Left ventricle myocardium superior (tissue), 1 donor: ENCODE measurements at regions not wholly inside any gene's neighbourhood (a gene's known extent, or its start where the extent isn't known, plus 50 kb on each side); places are given as distances from the start of the nearest gene placed in this dataset.

Experiments
- ATAC-seq: fragments of 200-7000 bp; cut with Tn5 transposase; one replicate; pipeline ENCODE4 v1.9.1; 2020; ENCODE audit warnings: mild to moderate bottlenecking, moderate library complexity
- DNase-seq: peaks from one replicate; pipeline ENCODE4 v3.0.0-alpha.2; 2020
- intact Hi-C: fragments of 100-400 bp; cut with micrococcal nuclease; formaldehyde crosslinking; loops from one replicate; pipeline ENCODE4 v1.11.0; 2022
- donor health status: DM: no; HTN: yes; CAD: no; lungs with severe emphysema.

DNA sequence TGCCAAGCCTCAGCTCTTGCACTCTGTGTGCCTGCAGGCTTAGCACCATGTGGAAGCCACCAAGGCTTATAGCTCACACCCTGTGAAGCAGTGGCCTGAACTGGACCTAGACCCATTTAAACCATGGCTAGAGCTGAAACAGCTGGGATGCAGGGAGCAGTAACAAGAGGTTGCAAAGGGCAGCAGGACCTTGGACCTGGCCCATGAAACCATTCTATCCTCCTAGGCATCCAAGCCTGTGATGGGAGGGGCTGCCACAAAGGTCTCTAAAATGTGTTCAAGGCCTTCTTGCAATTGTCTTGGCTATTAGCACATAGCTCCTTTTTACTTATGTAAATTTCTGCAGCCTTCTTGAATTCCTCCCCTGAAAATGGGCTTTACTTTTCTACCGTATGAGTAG, 57.9 kb upstream of the NPAP1 start:
- intact Hi-C loops = no loop called here
- ATAC-seq (no peak), DNase-seq (no peak)

DNA sequence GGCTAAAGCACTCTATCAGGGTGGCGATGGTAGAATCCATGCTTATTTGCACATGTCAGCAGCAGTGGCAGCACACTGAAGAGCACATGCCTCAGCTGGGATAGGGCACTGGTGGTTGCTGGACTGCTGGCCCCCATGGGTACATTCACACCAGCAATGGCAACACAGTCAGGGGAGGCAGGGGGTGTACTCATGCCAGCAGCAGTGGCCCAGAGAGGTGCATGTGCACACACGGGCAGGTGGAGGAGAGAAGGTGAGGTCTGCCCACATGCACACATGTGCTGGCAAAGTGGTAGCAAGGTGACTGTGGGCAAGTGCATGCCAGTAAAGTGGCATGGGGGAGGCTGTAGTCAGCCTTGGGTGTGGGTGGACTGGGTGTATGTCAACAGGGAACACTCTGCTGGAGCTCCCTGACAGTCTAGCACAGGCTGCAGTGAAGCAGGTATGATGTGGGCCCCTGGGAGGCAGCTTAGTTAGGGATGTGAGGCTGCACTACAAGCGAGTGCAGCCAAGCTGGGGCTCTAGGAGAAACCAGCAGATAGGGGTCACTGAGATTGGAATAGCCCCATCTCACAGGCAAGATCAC, 53.9 kb upstream of the NPAP1 start:
- ATAC-seq (no peak), DNase-seq (no peak)
- intact Hi-C loops = no loop called here
